ENCODE measurements at regions not wholly inside any gene's neighbourhood (a gene's known extent, or its start where the extent isn't known, plus 50 kb on each side); places are given as distances from the start of the nearest gene placed in this dataset.

- no peaks in the 10 kb centered on the region for H3K27me3 ChIP-seq (ENCODE audit: control insufficient read depth, insufficient read depth, low read length)
- no peaks in the 10 kb centered on the region for H3K36me3 ChIP-seq (ENCODE audit: control insufficient read depth, insufficient read depth, low read length)
- no peak overlapping the region for H3K4me3 ChIP-seq (ENCODE audit: low read depth, low read length)
- no peak overlapping the region for H3K27ac ChIP-seq (ENCODE audit: low read depth, low read length)
- H3K9me3 ChIP-seq (ENCODE audit: control insufficient read depth, insufficient read depth, low read depth, low read length): no peaks in the 10 kb centered on the region
- H3K9ac ChIP-seq (ENCODE audit: low read length): no peak overlapping the region
- no peaks in the 10 kb centered on the region for H3K4me1 ChIP-seq (ENCODE audit: control insufficient read depth, insufficient read depth, low read length)
These were observed 170.8 kb upstream of the MITF start for GRCh38 chr3:69568458-69568857.

DNA sequence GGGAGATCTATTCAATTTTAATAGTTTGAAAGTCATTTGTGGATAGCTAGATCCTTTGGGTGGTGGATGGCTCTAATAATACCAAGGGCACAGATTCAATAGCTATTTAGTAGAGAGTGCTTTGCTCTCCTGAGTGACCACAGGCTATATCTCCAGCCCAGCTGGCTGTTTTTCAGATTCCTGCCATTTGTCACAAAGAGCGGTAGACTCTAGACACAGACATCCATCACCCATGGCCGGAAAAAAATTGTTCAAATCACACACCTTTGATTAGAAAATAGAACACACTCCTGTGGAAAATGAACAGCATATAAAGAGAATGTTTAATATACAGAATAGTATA lies 171.6 kb upstream of the MITF start:
- Histone ChIP-seq H3K9ac (ENCODE audit: low read length) (no peak overlapping the region), H3K36me3 (ENCODE audit: control insufficient read depth, insufficient read depth, low read length) (no peaks in the 10 kb centered on the region), H3K4me1 (ENCODE audit: control insufficient read depth, insufficient read depth, low read length) (no peaks in the 10 kb centered on the region), H3K4me3 (ENCODE audit: low read depth, low read length) (no peak overlapping the region), H3K27me3 (ENCODE audit: control insufficient read depth, insufficient read depth, low read length) (no peaks in the 10 kb centered on the region), H3K27ac (ENCODE audit: low read depth, low read length) (no peak overlapping the region), H3K9me3 (ENCODE audit: control insufficient read depth, insufficient read depth, low read depth, low read length) (no peaks in the 10 kb centered on the region)

GRCh38 chr3:69567023-69567709 lies 172.1 kb upstream of the MITF start:
- H3K27me3 ChIP-seq (ENCODE audit: control insufficient read depth, insufficient read depth, low read length): no peaks in the 10 kb centered on the region
- H3K4me1 ChIP-seq (ENCODE audit: control insufficient read depth, insufficient read depth, low read length): no peaks in the 10 kb centered on the region
- no peaks in the 10 kb centered on the region for H3K9me3 ChIP-seq (ENCODE audit: control insufficient read depth, insufficient read depth, low read depth, low read length)
- H3K27ac ChIP-seq (ENCODE audit: low read depth, low read length): no peak overlapping the region
- no peak overlapping the region for H3K9ac ChIP-seq (ENCODE audit: low read length)
- H3K36me3 ChIP-seq (ENCODE audit: control insufficient read depth, insufficient read depth, low read length): no peaks in the 10 kb centered on the region
- H3K4me3 ChIP-seq (ENCODE audit: low read depth, low read length): no peak overlapping the region

DNA sequence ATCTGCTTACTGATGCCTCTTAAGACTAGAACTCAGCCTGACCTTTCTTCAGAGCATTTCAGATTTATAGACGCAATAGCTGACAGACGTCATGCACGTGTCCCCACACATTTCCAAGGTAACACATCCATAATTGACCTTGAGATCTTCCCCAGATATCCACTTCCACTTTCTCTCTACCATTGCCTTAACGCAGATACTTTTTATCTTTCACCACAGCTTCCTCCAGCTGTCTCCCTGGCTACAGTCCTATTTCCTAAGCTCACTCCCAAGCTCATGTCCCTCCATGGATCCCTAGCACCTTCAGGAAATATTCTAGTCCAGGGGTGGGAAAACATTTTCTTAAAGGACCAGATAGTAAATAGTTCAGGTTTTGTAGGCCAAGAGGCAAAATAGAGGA lies 173.0 kb upstream of the MITF start:
- H3K36me3 ChIP-seq (ENCODE audit: control insufficient read depth, insufficient read depth, low read length): no peaks in the 10 kb centered on the region
- H3K27ac ChIP-seq (ENCODE audit: low read depth, low read length): no peak overlapping the region
- no peak overlapping the region for H3K9ac ChIP-seq (ENCODE audit: low read length)

DNA sequence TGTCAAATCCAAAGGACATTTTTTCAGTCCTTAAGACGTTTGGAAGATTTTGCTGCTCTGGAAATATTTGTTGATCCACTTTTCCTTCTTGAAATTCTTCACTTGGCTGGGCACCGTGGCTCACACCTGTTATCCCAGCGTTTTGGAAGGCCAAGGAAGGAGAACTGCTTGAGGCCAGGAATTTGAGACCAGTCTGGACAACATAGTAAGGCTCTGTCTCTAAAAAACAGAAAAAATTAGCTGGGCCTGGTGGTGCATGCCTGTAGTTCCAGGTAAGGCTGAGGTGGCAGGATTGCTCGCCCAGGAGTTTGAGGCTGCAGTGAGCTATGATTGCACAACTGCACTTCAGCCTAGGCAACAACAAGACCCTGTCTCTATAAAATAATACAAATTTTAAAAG lies 173.9 kb upstream of the MITF start:
- no peaks in the 10 kb centered on the region for H3K27me3 ChIP-seq (ENCODE audit: control insufficient read depth, insufficient read depth, low read length)
- no peaks in the 10 kb centered on the region for H3K9me3 ChIP-seq (ENCODE audit: control insufficient read depth, insufficient read depth, low read depth, low read length)
- H3K36me3 ChIP-seq (ENCODE audit: control insufficient read depth, insufficient read depth, low read length): no peaks in the 10 kb centered on the region
- H3K4me3 ChIP-seq (ENCODE audit: low read depth, low read length): no peak overlapping the region
- no peak overlapping the region for H3K9ac ChIP-seq (ENCODE audit: low read length)
- no peaks in the 10 kb centered on the region for H3K4me1 ChIP-seq (ENCODE audit: control insufficient read depth, insufficient read depth, low read length)
- H3K27ac ChIP-seq (ENCODE audit: low read depth, low read length): no peak overlapping the region

More for the DNA sequence above, 173.0 kb upstream of the MITF start:
- no peaks in the 10 kb centered on the region for H3K9me3 ChIP-seq (ENCODE audit: control insufficient read depth, insufficient read depth, low read depth, low read length)
- H3K27me3 ChIP-seq (ENCODE audit: control insufficient read depth, insufficient read depth, low read length): no peaks in the 10 kb centered on the region
- H3K4me1 ChIP-seq (ENCODE audit: control insufficient read depth, insufficient read depth, low read length): no peaks in the 10 kb centered on the region
- no peak overlapping the region for H3K4me3 ChIP-seq (ENCODE audit: low read depth, low read length)

- H3K36me3 ChIP-seq (ENCODE audit: control insufficient read depth, insufficient read depth, low read length): no peaks in the 10 kb centered on the region
- no peak overlapping the region for H3K9ac ChIP-seq (ENCODE audit: low read length)
- no peak overlapping the region for H3K4me3 ChIP-seq (ENCODE audit: low read depth, low read length)
- H3K9me3 ChIP-seq (ENCODE audit: control insufficient read depth, insufficient read depth, low read depth, low read length): no peaks in the 10 kb centered on the region
- no peaks in the 10 kb centered on the region for H3K4me1 ChIP-seq (ENCODE audit: control insufficient read depth, insufficient read depth, low read length)
- no peak overlapping the region for H3K27ac ChIP-seq (ENCODE audit: low read depth, low read length)
- no peaks in the 10 kb centered on the region for H3K27me3 ChIP-seq (ENCODE audit: control insufficient read depth, insufficient read depth, low read length)
These were observed 175.3 kb upstream of the MITF start for GRCh38 chr3:69563981-69564380.

DNA sequence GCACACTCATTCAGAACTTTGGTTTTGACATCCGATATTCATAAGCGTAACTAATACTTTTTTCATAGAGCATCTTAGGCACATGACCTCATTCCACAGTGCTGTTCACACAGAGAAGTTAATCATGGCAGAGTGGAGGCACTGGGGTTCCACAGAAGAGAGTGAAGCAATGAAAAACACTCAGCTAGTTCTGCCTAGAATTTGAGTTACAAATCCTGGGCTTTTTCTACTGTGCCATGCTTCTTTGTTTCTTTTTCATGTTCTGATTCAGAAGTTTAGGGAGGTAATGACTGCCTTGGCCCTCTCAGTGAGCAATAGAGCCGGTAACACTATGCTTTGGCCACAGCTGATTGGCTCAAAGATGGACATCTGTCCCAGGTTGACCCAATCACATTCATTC lies 176.1 kb upstream of the MITF start:
- Histone ChIP-seq H3K9me3 (ENCODE audit: control insufficient read depth, insufficient read depth, low read depth, low read length) (no peaks in the 10 kb centered on the region), H3K27ac (ENCODE audit: low read depth, low read length) (no peak overlapping the region), H3K4me3 (ENCODE audit: low read depth, low read length) (no peak overlapping the region), H3K27me3 (ENCODE audit: control insufficient read depth, insufficient read depth, low read length) (no peaks in the 10 kb centered on the region), H3K4me1 (ENCODE audit: control insufficient read depth, insufficient read depth, low read length) (no peaks in the 10 kb centered on the region), H3K36me3 (ENCODE audit: control insufficient read depth, insufficient read depth, low read length) (no peaks in the 10 kb centered on the region), H3K9ac (ENCODE audit: low read length) (no peak overlapping the region)

- Histone ChIP-seq H3K36me3 (ENCODE audit: control insufficient read depth, insufficient read depth, low read length) (no peaks in the 10 kb centered on the region), H3K9me3 (ENCODE audit: control insufficient read depth, insufficient read depth, low read depth, low read length) (no peaks in the 10 kb centered on the region), H3K9ac (ENCODE audit: low read length) (no peak overlapping the region), H3K4me3 (ENCODE audit: low read depth, low read length) (no peak overlapping the region), H3K27me3 (ENCODE audit: control insufficient read depth, insufficient read depth, low read length) (no peaks in the 10 kb centered on the region), H3K4me1 (ENCODE audit: control insufficient read depth, insufficient read depth, low read length) (no peaks in the 10 kb centered on the region), H3K27ac (ENCODE audit: low read depth, low read length) (no peak overlapping the region)
These were observed 176.1 kb upstream of the FRMD4B start for GRCh38 chr3:69562020-69562419.

- Histone ChIP-seq H3K4me3 (ENCODE audit: low read depth, low read length) (no peak overlapping the region), H3K9ac (ENCODE audit: low read length) (no peak overlapping the region), H3K4me1 (ENCODE audit: control insufficient read depth, insufficient read depth, low read length) (no peaks in the 10 kb centered on the region), H3K27ac (ENCODE audit: low read depth, low read length) (no peak overlapping the region), H3K9me3 (ENCODE audit: control insufficient read depth, insufficient read depth, low read depth, low read length) (no peaks in the 10 kb centered on the region), H3K27me3 (ENCODE audit: control insufficient read depth, insufficient read depth, low read length) (no peaks in the 10 kb centered on the region), H3K36me3 (ENCODE audit: control insufficient read depth, insufficient read depth, low read length) (no peaks in the 10 kb centered on the region)
These were observed 174.9 kb upstream of the FRMD4B start for GRCh38 chr3:69560818-69561217.

- Histone ChIP-seq H3K27me3 (ENCODE audit: control insufficient read depth, insufficient read depth, low read length) (no peaks in the 10 kb centered on the region), H3K9ac (ENCODE audit: low read length) (no peak overlapping the region), H3K9me3 (ENCODE audit: control insufficient read depth, insufficient read depth, low read depth, low read length) (no peaks in the 10 kb centered on the region), H3K27ac (ENCODE audit: low read depth, low read length) (no peak overlapping the region), H3K4me3 (ENCODE audit: low read depth, low read length) (no peak overlapping the region), H3K36me3 (ENCODE audit: control insufficient read depth, insufficient read depth, low read length) (no peaks in the 10 kb centered on the region), H3K4me1 (ENCODE audit: control insufficient read depth, insufficient read depth, low read length) (no peaks in the 10 kb centered on the region)
These were observed 174.2 kb upstream of the FRMD4B start for GRCh38 chr3:69560116-69560515.

GRCh38 chr3:69558912-69559311 lies 173.0 kb upstream of the FRMD4B start:
- no peaks in the 10 kb centered on the region for H3K9me3 ChIP-seq (ENCODE audit: control insufficient read depth, insufficient read depth, low read depth, low read length)

DNA sequence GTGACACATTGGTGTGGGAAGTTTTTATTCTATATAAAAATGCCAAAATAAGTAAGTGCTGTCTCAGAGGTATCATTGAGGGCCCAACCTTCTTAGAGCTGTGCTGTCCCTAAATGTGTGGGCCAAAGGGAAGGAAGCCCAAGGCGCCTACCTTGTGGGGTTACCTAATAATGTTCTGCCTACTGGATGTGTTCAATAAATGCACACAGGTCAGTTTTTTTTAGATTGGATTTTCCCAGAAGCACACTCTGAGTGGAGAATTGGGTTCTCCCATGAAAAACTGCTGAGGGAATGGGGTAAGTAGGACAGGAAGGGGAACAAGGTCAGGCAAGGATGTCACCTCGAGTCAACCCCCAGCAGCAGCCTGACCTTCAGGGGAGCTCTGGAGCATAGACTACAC lies 168.7 kb upstream of the FRMD4B start:
- H3K9ac ChIP-seq (ENCODE audit: low read length): no peak overlapping the region
- H3K4me1 ChIP-seq (ENCODE audit: control insufficient read depth, insufficient read depth, low read length): no peaks in the 10 kb centered on the region
- H3K36me3 ChIP-seq (ENCODE audit: control insufficient read depth, insufficient read depth, low read length): no peaks in the 10 kb centered on the region
- H3K9me3 ChIP-seq (ENCODE audit: control insufficient read depth, insufficient read depth, low read depth, low read length): no peaks in the 10 kb centered on the region
- no peak overlapping the region for H3K27ac ChIP-seq (ENCODE audit: low read depth, low read length)
- H3K27me3 ChIP-seq (ENCODE audit: control insufficient read depth, insufficient read depth, low read length): no peaks in the 10 kb centered on the region
- H3K4me3 ChIP-seq (ENCODE audit: low read depth, low read length): no peak overlapping the region

More at GRCh38 chr3:69558912-69559311, 173.0 kb upstream of the FRMD4B start:
- no peaks in the 10 kb centered on the region for H3K4me1 ChIP-seq (ENCODE audit: control insufficient read depth, insufficient read depth, low read length)
- no peak overlapping the region for H3K27ac ChIP-seq (ENCODE audit: low read depth, low read length)
- no peak overlapping the region for H3K4me3 ChIP-seq (ENCODE audit: low read depth, low read length)
- no peak overlapping the region for H3K9ac ChIP-seq (ENCODE audit: low read length)
- H3K27me3 ChIP-seq (ENCODE audit: control insufficient read depth, insufficient read depth, low read length): no peaks in the 10 kb centered on the region
- no peaks in the 10 kb centered on the region for H3K36me3 ChIP-seq (ENCODE audit: control insufficient read depth, insufficient read depth, low read length)
